ENCODE measurements at regions not wholly inside any gene's neighbourhood (a gene's known extent, or its start where the extent isn't known, plus 50 kb on each side); places are given as distances from the start of the nearest gene placed in this dataset.

- TF ChIP-seq CTCF (IDR thresholded peaks at IDR 0.05) (no peak), POLR2AphosphoS5 (IDR thresholded peaks at IDR 0.05) (no peak), POLR2A (IDR thresholded peaks at IDR 0.05) (no peak)
These were observed 792.5 kb upstream of the FANCL start for GRCh38 chr2:59033661-59034060.

All from transverse colon (tissue), 4 donors.